CD14-positive monocyte (primary cell): ENCODE measurements at regions not wholly inside any gene's neighbourhood (a gene's known extent, or its start where the extent isn't known, plus 50 kb on each side); places are given as distances from the start of the nearest gene placed in this dataset.

Experiments used
- DNase-seq, 3 donors: peaks; one replicate each; pipeline ENCODE4 v3.0.0-alpha.2; 2011 to 2022
- H2AFZ ChIP-seq: 2 replicates; pipeline ENCODE4 v1.6.0; 2012; ENCODE audit warnings: mild to moderate bottlenecking, low read depth, low read length, inconsistent platforms; ENCODE audit not compliant: insufficient read depth, poor library complexity, severe bottlenecking
- H3K27ac ChIP-seq, 2 donors: 1 replicate in 1 of 2; 2 replicates in 1 of 2; pipeline ENCODE4 v1.5.1; 2012 to 2013; ENCODE audit warnings: low read length in 2 of 2, control low read depth in 1 of 2, inconsistent platforms in 1 of 2, low read depth in 1 of 2, mild to moderate bottlenecking in 1 of 2
- H3K27me3 ChIP-seq, 2 donors: one replicate each; pipeline versions ENCODE4 v1.6.0 to v1.6.1; 2011 to 2013; ENCODE audit warnings: low read length in 2 of 2; ENCODE audit not compliant: control insufficient read depth in 2 of 2, insufficient read depth in 2 of 2
- H3K36me3 ChIP-seq, 2 donors: replicated peaks in 1 of 2; 1 replicate in 1 of 2; 2 replicates in 1 of 2; pipeline versions ENCODE4 v1.5.1 to v1.6.1; 2012 to 2013; ENCODE audit warnings: low read length in 2 of 2, control low read depth in 1 of 2, inconsistent platforms in 1 of 2, mild to moderate bottlenecking in 1 of 2; ENCODE audit not compliant: insufficient read depth in 2 of 2, control insufficient read depth in 1 of 2
- H3K4me1 ChIP-seq, 2 donors: 1 replicate in 1 of 2; 2 replicates in 1 of 2; pipeline versions ENCODE4 v1.5.1 to v1.6.1; 2012 to 2013; ENCODE audit warnings: low read length in 2 of 2, control low read depth in 1 of 2, inconsistent platforms in 1 of 2, mild to moderate bottlenecking in 1 of 2, moderate library complexity in 1 of 2; ENCODE audit not compliant: insufficient read depth in 2 of 2, control insufficient read depth in 1 of 2
- H3K4me2 ChIP-seq: replicated peaks from 2 replicates; pipeline ENCODE3; 2012; ENCODE audit warnings: low read length, moderate library complexity, mild to moderate bottlenecking; ENCODE audit not compliant: poor library complexity, severe bottlenecking; ENCODE audit errors: extremely low read depth
- H3K4me3 ChIP-seq, 3 experiments: fragments of 200-600 bp in 1 of 3; sonication (generic) in 1 of 3; replicated peaks in 1 of 3; 1 replicate in 2 of 3; 2 replicates in 1 of 3; pipeline ENCODE4 v1.5.1; 2011 to 2013; ENCODE audit warnings: low read length in 3 of 3, mild to moderate bottlenecking in 3 of 3, control low read depth in 2 of 3, low read depth in 2 of 3, inconsistent platforms in 1 of 3, moderate library complexity in 1 of 3
- H3K79me2 ChIP-seq: 2 replicates; pipeline ENCODE4 v1.6.0; 2012; ENCODE audit warnings: mild to moderate bottlenecking, control low read depth, inconsistent platforms, low read length, moderate library complexity; ENCODE audit not compliant: insufficient read depth
- H3K9ac ChIP-seq: 2 replicates; pipeline ENCODE4 v1.6.0; 2017; ENCODE audit warnings: low read length, mild to moderate bottlenecking; ENCODE audit not compliant: insufficient read depth, poor library complexity, severe bottlenecking
- H3K9me3 ChIP-seq, 2 donors: replicated peaks in 1 of 2; 1 replicate in 1 of 2; 2 replicates in 1 of 2; pipeline versions ENCODE4 v1.5.1 to v1.6.1; 2012 to 2013; ENCODE audit warnings: low read length in 2 of 2, control low read depth in 1 of 2; ENCODE audit not compliant: control insufficient read depth in 1 of 2, insufficient read depth in 1 of 2
- H4K20me1 ChIP-seq: 2 replicates; pipeline ENCODE4 v1.6.0; 2012; ENCODE audit warnings: mild to moderate bottlenecking, low read length, control low read depth, moderate library complexity; ENCODE audit not compliant: insufficient read depth
- H3K27ac Mint-ChIP-seq, 7 donors: one replicate each; pipeline ENCODE4 v1.8.0; 2020; ENCODE audit warnings: mild to moderate bottlenecking in 7 of 7, mixed read lengths in 7 of 7, moderate library complexity in 6 of 7, inconsistent platforms in 2 of 7
- H3K27me3 Mint-ChIP-seq, 3 donors: one replicate each; pipeline ENCODE4 v1.8.0; 2021 to 2022; ENCODE audit warnings: low read depth in 3 of 3, mild to moderate bottlenecking in 3 of 3, mixed read lengths in 3 of 3, moderate library complexity in 3 of 3, inconsistent platforms in 1 of 3
- H3K36me3 Mint-ChIP-seq, 2 donors: one replicate each; pipeline ENCODE4 v1.8.0; 2020; ENCODE audit warnings: mixed read lengths in 2 of 2, inconsistent platforms in 1 of 2, mild to moderate bottlenecking in 1 of 2
- H3K4me1 Mint-ChIP-seq: one replicate; pipeline ENCODE4 v1.8.0; 2020; ENCODE audit warnings: mild to moderate bottlenecking, mixed read lengths
- H3K4me3 Mint-ChIP-seq, 2 donors: one replicate each; pipeline ENCODE4 v1.8.0; 2020; ENCODE audit warnings: mild to moderate bottlenecking in 2 of 2, mixed read lengths in 2 of 2, moderate library complexity in 1 of 2
- H3K9me3 Mint-ChIP-seq, 7 donors: one replicate each; pipeline ENCODE4 v1.8.0; 2020 to 2022; ENCODE audit warnings: mixed read lengths in 7 of 7, mild to moderate bottlenecking in 6 of 7, moderate library complexity in 6 of 7, inconsistent platforms in 2 of 7
- WGBS: methylation state at CpG from one replicate; pipeline ENCODE4 v1.1.5; 2013; ENCODE audit warnings: missing lambda C conversion rate; ENCODE audit not compliant: insufficient coverage; 5-methylcytosine and 5-hydroxymethylcytosine counted together
- intact Hi-C, 2 donors: fragments of 100-400 bp; cut with micrococcal nuclease; formaldehyde crosslinking; loops; one replicate each; pipeline versions ENCODE4 v1.15.0 to v1.15.1; 2023
- TF ChIP-seq, protein P1 (sequence below): fragments of 200-600 bp; IDR thresholded peaks from one replicate; pipeline ENCODE4 v1.8.0; 2022; ENCODE audit warnings: antibody characterized with exemption, mild to moderate bottlenecking

GRCh38 chr2:104975851-104976250 lies 62.0 kb upstream of the MRPS9 start:
- Histone ChIP-seq H3K9ac (no peak overlapping the region), H3K27me3 (no peaks in the 10 kb centered on the region), H3K4me2 (no peak overlapping the region), H4K20me1 (no peaks in the 10 kb centered on the region), H3K36me3 (no peaks in the 10 kb centered on the region), H3K9me3 (no peaks in the 10 kb centered on the region), H3K4me3 (no peak overlapping the region), H3K4me1 (peaks cover 15% of the 10 kb centered on the region in 2 donors), H3K79me2 (no peaks in the 10 kb centered on the region), H3K27ac (no peak overlapping the region), H2AFZ (no peak overlapping the region)
- Mint-ChIP-seq H3K4me3 (no peak overlapping the region), H3K36me3 (no peaks in the 10 kb centered on the region), H3K27me3 (peaks cover 0 to 1% (median 0%) of the 10 kb centered on the region in 3 donors), H3K4me1 (peaks cover 15% of the 10 kb centered on the region), H3K9me3 (peaks cover 0 to 1% (median 0%) of the 10 kb centered on the region in 7 donors), H3K27ac (no peak overlapping the region)
- TF ChIP-seq, protein P1, sequence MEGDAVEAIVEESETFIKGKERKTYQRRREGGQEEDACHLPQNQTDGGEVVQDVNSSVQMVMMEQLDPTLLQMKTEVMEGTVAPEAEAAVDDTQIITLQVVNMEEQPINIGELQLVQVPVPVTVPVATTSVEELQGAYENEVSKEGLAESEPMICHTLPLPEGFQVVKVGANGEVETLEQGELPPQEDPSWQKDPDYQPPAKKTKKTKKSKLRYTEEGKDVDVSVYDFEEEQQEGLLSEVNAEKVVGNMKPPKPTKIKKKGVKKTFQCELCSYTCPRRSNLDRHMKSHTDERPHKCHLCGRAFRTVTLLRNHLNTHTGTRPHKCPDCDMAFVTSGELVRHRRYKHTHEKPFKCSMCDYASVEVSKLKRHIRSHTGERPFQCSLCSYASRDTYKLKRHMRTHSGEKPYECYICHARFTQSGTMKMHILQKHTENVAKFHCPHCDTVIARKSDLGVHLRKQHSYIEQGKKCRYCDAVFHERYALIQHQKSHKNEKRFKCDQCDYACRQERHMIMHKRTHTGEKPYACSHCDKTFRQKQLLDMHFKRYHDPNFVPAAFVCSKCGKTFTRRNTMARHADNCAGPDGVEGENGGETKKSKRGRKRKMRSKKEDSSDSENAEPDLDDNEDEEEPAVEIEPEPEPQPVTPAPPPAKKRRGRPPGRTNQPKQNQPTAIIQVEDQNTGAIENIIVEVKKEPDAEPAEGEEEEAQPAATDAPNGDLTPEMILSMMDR: no peak
- no peak for DNase-seq
- no CpG with 5 or more reads among the region's 3 CpGs for WGBS
- intact Hi-C loops: no loop called here

DNA sequence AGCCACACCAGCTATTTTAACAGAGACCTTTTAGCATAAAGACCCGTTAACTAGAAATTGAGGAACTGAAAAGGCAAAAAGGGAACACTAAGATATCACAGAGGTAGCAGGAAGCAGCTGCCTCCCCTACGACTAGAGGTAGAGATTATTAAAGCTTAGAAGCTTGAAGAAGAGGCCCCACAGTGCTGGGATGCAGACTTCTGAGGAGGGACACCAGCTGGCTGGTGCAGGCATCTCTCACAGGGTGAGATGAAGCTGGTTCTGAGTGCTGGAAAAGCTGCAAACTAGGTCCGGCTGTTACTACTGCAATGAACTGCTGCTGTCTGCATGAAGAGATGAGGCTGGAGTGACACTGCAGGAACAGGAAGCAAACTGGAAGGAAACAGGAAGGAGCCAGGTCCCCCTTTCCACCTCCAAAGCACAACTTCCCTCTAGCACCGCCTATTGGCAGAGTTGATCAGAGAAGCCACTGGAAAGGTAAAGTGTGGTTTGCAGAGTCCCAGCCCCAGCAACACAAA lies 61.2 kb upstream of the MRPS9 start:
- no peaks in the 10 kb centered on the region for H3K36me3 ChIP-seq
- no peak overlapping the region for H3K9ac ChIP-seq
- peaks cover 0 to 1% (median 0%) of the 10 kb centered on the region in 3 donors for H3K27me3 Mint-ChIP-seq
- H3K27me3 ChIP-seq: no peaks in the 10 kb centered on the region
- DNase-seq: peak; percentile 2 to 39 (median 20)
- peaks cover 15% of the 10 kb centered on the region for H3K4me1 Mint-ChIP-seq
- intact Hi-C loops: no loop called here
- no peaks in the 10 kb centered on the region for H3K36me3 Mint-ChIP-seq
- TF ChIP-seq, protein P1: peak; percentile 35
- peaks cover 15% of the 10 kb centered on the region in 2 donors for H3K4me1 ChIP-seq
- no peaks in the 10 kb centered on the region for H3K79me2 ChIP-seq
- peaks cover 0 to 1% (median 0%) of the 10 kb centered on the region in 7 donors for H3K9me3 Mint-ChIP-seq
- 0% methylated on average over 1 of the region's 4 CpGs for WGBS
- peak overlapping the region in 1 of 2 donors; percentile 43 for H3K4me3 Mint-ChIP-seq
- H2AFZ ChIP-seq: peak overlapping the region; percentile 58
- peak overlapping the region in 2 of 7 donors; percentile 27 to 43 for H3K27ac Mint-ChIP-seq
- H3K4me2 ChIP-seq: peak overlapping the region; percentile 46
- H3K4me3 ChIP-seq: peak overlapping the region in 1 of 3 experiments; percentile 1
- no peaks in the 10 kb centered on the region for H4K20me1 ChIP-seq
- peak overlapping the region in 1 of 2 donors; percentile 18 for H3K27ac ChIP-seq
- H3K9me3 ChIP-seq: no peaks in the 10 kb centered on the region
